Trophoblast cell (in vitro differentiated cells and primary cell): ENCODE measurements at regions not wholly inside any gene's neighbourhood (a gene's known extent, or its start where the extent isn't known, plus 50 kb on each side); places are given as distances from the start of the nearest gene placed in this dataset.
A peak's percentile ranks its signal among the peaks of the same experiment; 100 is the strongest.

Experiments used
- DNase-seq, 2 donors: peaks; one replicate each; pipeline ENCODE4 v3.0.0-alpha.2; 2016
- H2AFZ ChIP-seq: 2 replicates; pipeline ENCODE4 v1.6.1; 2013; ENCODE audit warnings: low read length, moderate library complexity, mild to moderate bottlenecking; ENCODE audit not compliant: insufficient read depth, poor library complexity
- H2AK5ac ChIP-seq: 2 replicates; pipeline ENCODE4 v1.6.1; 2013; ENCODE audit warnings: mild to moderate bottlenecking, low read length
- H2BK120ac ChIP-seq: 2 replicates; pipeline ENCODE4 v1.6.1; 2013; ENCODE audit warnings: low read length, mild to moderate bottlenecking, moderate library complexity; ENCODE audit not compliant: insufficient read depth, poor library complexity
- H2BK12ac ChIP-seq: 2 replicates; pipeline ENCODE4 v1.6.1; 2013; ENCODE audit warnings: mild to moderate bottlenecking, low read length, moderate library complexity
- H2BK5ac ChIP-seq: 2 replicates; pipeline ENCODE4 v1.6.1; 2013; ENCODE audit warnings: low read length, low read depth, moderate library complexity, mild to moderate bottlenecking; ENCODE audit not compliant: poor library complexity
- H3K14ac ChIP-seq: 2 replicates; pipeline ENCODE4 v1.6.1; 2013; ENCODE audit warnings: mild to moderate bottlenecking, low read length
- H3K18ac ChIP-seq: 2 replicates; pipeline ENCODE4 v1.6.1; 2013; ENCODE audit warnings: mild to moderate bottlenecking, low read length
- H3K23ac ChIP-seq: 2 replicates; pipeline ENCODE4 v1.6.1; 2013; ENCODE audit warnings: low read length
- H3K27ac ChIP-seq: 2 replicates; pipeline ENCODE4 v1.5.1; 2013; ENCODE audit warnings: low read depth, mild to moderate bottlenecking, inconsistent platforms, low read length, moderate library complexity
- H3K27me3 ChIP-seq: 2 replicates; pipeline ENCODE4 v1.6.1; 2013; ENCODE audit warnings: inconsistent platforms, mild to moderate bottlenecking, low read length, moderate library complexity; ENCODE audit not compliant: insufficient read depth
- H3K36me3 ChIP-seq, 2 experiments: 1 replicate in 1 of 2; 2 replicates in 1 of 2; pipeline ENCODE4 v1.6.1; 2013; ENCODE audit warnings: low read length in 2 of 2, mild to moderate bottlenecking in 2 of 2, moderate library complexity in 1 of 2; ENCODE audit not compliant: insufficient read depth in 2 of 2, control insufficient read depth in 1 of 2
- H3K4ac ChIP-seq: 2 replicates; pipeline ENCODE4 v1.6.1; 2013; ENCODE audit warnings: low read depth, mild to moderate bottlenecking, low read length, moderate library complexity
- H3K4me1 ChIP-seq, 2 experiments: 1 replicate in 1 of 2; 2 replicates in 1 of 2; pipeline ENCODE4 v1.6.1; 2013; ENCODE audit warnings: low read length in 2 of 2, mild to moderate bottlenecking in 2 of 2, moderate library complexity in 1 of 2; ENCODE audit not compliant: insufficient read depth in 2 of 2, control insufficient read depth in 1 of 2
- H3K4me2 ChIP-seq: 2 replicates; pipeline ENCODE4 v1.6.1; 2013; ENCODE audit warnings: inconsistent platforms, mild to moderate bottlenecking, low read length, moderate library complexity
- H3K4me3 ChIP-seq: 2 replicates; pipeline ENCODE4 v1.5.1; 2013; ENCODE audit warnings: mild to moderate bottlenecking, low read depth, low read length, inconsistent platforms
- H3K79me1 ChIP-seq: one replicate; pipeline ENCODE4 v1.6.1; 2013; ENCODE audit warnings: low read length
- H3K79me2 ChIP-seq: 2 replicates; pipeline ENCODE4 v1.6.1; 2013; ENCODE audit warnings: low read length, mild to moderate bottlenecking; ENCODE audit not compliant: control insufficient read depth, insufficient read depth, poor library complexity
- H3K9ac ChIP-seq: 2 replicates; pipeline ENCODE4 v1.6.1; 2013; ENCODE audit warnings: mild to moderate bottlenecking, low read length
- H3K9me3 ChIP-seq: 2 replicates; pipeline ENCODE4 v1.6.1; 2013; ENCODE audit warnings: low read depth, mild to moderate bottlenecking, control low read depth, inconsistent platforms, low read length; ENCODE audit not compliant: insufficient read depth
- H4K12ac ChIP-seq: 2 replicates; pipeline ENCODE4 v1.6.1; 2013; ENCODE audit warnings: low read depth, mild to moderate bottlenecking, low read length, moderate library complexity
- H4K8ac ChIP-seq: 2 replicates; pipeline ENCODE4 v1.6.1; 2013; ENCODE audit warnings: low read depth, mild to moderate bottlenecking, low read length, moderate library complexity
- H4K91ac ChIP-seq: one replicate; pipeline ENCODE4 v1.6.1; 2013; ENCODE audit warnings: low read depth, mild to moderate bottlenecking, low read length, moderate library complexity
- WGBS: extraction: QIAGEN DNeasy Blood & Tissue Kit; methylation state at CpG from one replicate; pipeline ENCODE4 v1.1.7; 2013; ENCODE audit warnings: missing lambda C conversion rate; ENCODE audit not compliant: insufficient read length, insufficient coverage; ENCODE audit errors: extremely low coverage; 5-methylcytosine and 5-hydroxymethylcytosine counted together

- H3K36me3 ChIP-seq = no peaks in the 10 kb centered on the region
- H3K79me2 ChIP-seq = no peaks in the 10 kb centered on the region
- H4K8ac ChIP-seq = no peak overlapping the region
- H3K4ac ChIP-seq = no peak overlapping the region
- peaks cover 0 to 3% of the 10 kb centered on the region in 2 experiments for H3K4me1 ChIP-seq
- no peaks in the 10 kb centered on the region for H3K9me3 ChIP-seq
- no peak overlapping the region for H2BK5ac ChIP-seq
- H2AFZ ChIP-seq = no peak overlapping the region
- H3K4me3 ChIP-seq = no peak overlapping the region
- no peak overlapping the region for H2AK5ac ChIP-seq
- H4K12ac ChIP-seq = no peak overlapping the region
- DNase-seq = peak in 1 of 2 donors; percentile 13
- WGBS = no CpG with 5 or more reads among the region's 3 CpGs
- H4K91ac ChIP-seq = no peak overlapping the region
- H3K27ac ChIP-seq = peak overlapping the region; percentile 56
- no peak overlapping the region for H3K14ac ChIP-seq
- no peaks in the 10 kb centered on the region for H3K27me3 ChIP-seq
- no peak overlapping the region for H2BK12ac ChIP-seq
- H3K79me1 ChIP-seq = peaks cover 3% of the 10 kb centered on the region
- H3K4me2 ChIP-seq = no peak overlapping the region
- no peak overlapping the region for H3K18ac ChIP-seq
- no peak overlapping the region for H3K9ac ChIP-seq
- H2BK120ac ChIP-seq = no peak overlapping the region
- no peak overlapping the region for H3K23ac ChIP-seq
These were observed 299.3 kb upstream of the ALCAM start for GRCh38 chr3:105067361-105067760.

- Histone ChIP-seq H4K8ac (no peak overlapping the region), H2BK12ac (no peak overlapping the region), H3K4me1 (no peaks in the 10 kb centered on the region), H2AK5ac (no peak overlapping the region), H3K4me3 (no peak overlapping the region), H3K4ac (no peak overlapping the region), H4K91ac (no peak overlapping the region), H3K4me2 (no peak overlapping the region), H3K79me1 (no peaks in the 10 kb centered on the region), H2BK5ac (no peak overlapping the region), H3K79me2 (no peaks in the 10 kb centered on the region), H3K36me3 (peaks cover 0 to 1% of the 10 kb centered on the region in 2 experiments), H3K9ac (no peak overlapping the region), H3K27ac (no peak overlapping the region), H3K14ac (no peak overlapping the region), H2AFZ (no peak overlapping the region), H2BK120ac (no peak overlapping the region), H3K9me3 (peaks cover 2% of the 10 kb centered on the region), H3K27me3 (no peaks in the 10 kb centered on the region), H4K12ac (no peak overlapping the region), H3K18ac (no peak overlapping the region), H3K23ac (no peak overlapping the region)
- DNase-seq = no peak
- no CpG with 5 or more reads among the region's 4 CpGs for WGBS
These were observed 289.5 kb upstream of the ALCAM start for GRCh38 chr3:105077060-105077822.

GRCh38 chr3:105083945-105084344 is 282.8 kb upstream of the ALCAM start:
- no peak overlapping the region for H4K12ac ChIP-seq

GRCh38 chr3:105085506-105085905 is 281.2 kb upstream of the ALCAM start:
- Histone ChIP-seq H3K4me2 (no peak overlapping the region), H3K4ac (no peak overlapping the region), H3K9me3 (no peaks in the 10 kb centered on the region), H3K36me3 (no peaks in the 10 kb centered on the region), H3K14ac (no peak overlapping the region), H2AK5ac (no peak overlapping the region), H2BK120ac (no peak overlapping the region), H2BK12ac (no peak overlapping the region), H3K4me3 (no peak overlapping the region), H3K79me1 (no peaks in the 10 kb centered on the region), H4K91ac (no peak overlapping the region), H3K27me3 (no peaks in the 10 kb centered on the region), H3K27ac (no peak overlapping the region), H4K8ac (no peak overlapping the region), H3K23ac (no peak overlapping the region), H4K12ac (no peak overlapping the region), H2AFZ (no peak overlapping the region), H2BK5ac (no peak overlapping the region), H3K9ac (no peak overlapping the region), H3K4me1 (no peaks in the 10 kb centered on the region), H3K18ac (no peak overlapping the region), H3K79me2 (no peaks in the 10 kb centered on the region)
- DNase-seq = no peak

More at GRCh38 chr3:105083945-105084344, 282.8 kb upstream of the ALCAM start:
- H2BK12ac ChIP-seq = no peak overlapping the region
- H2BK5ac ChIP-seq = no peak overlapping the region
- no peak overlapping the region for H4K91ac ChIP-seq
- no peak overlapping the region for H3K4me2 ChIP-seq
- H3K18ac ChIP-seq = no peak overlapping the region
- no peak overlapping the region for H2AK5ac ChIP-seq
- H3K79me2 ChIP-seq = no peaks in the 10 kb centered on the region
- H3K79me1 ChIP-seq = no peaks in the 10 kb centered on the region
- H2BK120ac ChIP-seq = no peak overlapping the region
- no peaks in the 10 kb centered on the region for H3K27me3 ChIP-seq
- H3K4ac ChIP-seq = no peak overlapping the region
- H3K4me3 ChIP-seq = no peak overlapping the region
- H2AFZ ChIP-seq = no peak overlapping the region
- no peak overlapping the region for H3K27ac ChIP-seq
- no peak overlapping the region for H3K23ac ChIP-seq
- H4K8ac ChIP-seq = no peak overlapping the region
- H3K36me3 ChIP-seq = peaks cover 0 to 1% of the 10 kb centered on the region in 2 experiments
- no CpG with 5 or more reads among the region's 1 CpG for WGBS
- peaks cover 2% of the 10 kb centered on the region for H3K9me3 ChIP-seq
- H3K4me1 ChIP-seq = no peaks in the 10 kb centered on the region
- no peak overlapping the region for H3K14ac ChIP-seq
- H3K9ac ChIP-seq = no peak overlapping the region
- DNase-seq = no peak
